BLaER1 treated with 17β-estradiol and CSF1 and Interleukin-3, amounts not matched to agents 10 nM and 100 nM (cell line): ENCODE measurements at regions not wholly inside any gene's neighbourhood (a gene's known extent, or its start where the extent isn't known, plus 50 kb on each side); places are given as distances from the start of the nearest gene placed in this dataset.

Experiments
- H3K27ac ChIP-seq, 11 experiments: shearing (Covaris generic); formaldehyde crosslinking; 2 replicates each; pipeline ENCODE4 v1.8.1; 2022
- H3K27me3 ChIP-seq, 11 experiments: shearing (Covaris generic); formaldehyde crosslinking; 2 replicates each; pipeline ENCODE4 v1.8.1; 2022
- H3K36me3 ChIP-seq, 11 experiments: shearing (Covaris generic); formaldehyde crosslinking; 2 replicates each; pipeline ENCODE4 v1.8.1; 2022
- H3K4me1 ChIP-seq, 10 experiments: shearing (Covaris generic); formaldehyde crosslinking; 2 replicates each; pipeline ENCODE4 v1.8.1; 2022
- H3K4me2 ChIP-seq, 11 experiments: shearing (Covaris generic); formaldehyde crosslinking; 2 replicates each; pipeline ENCODE4 v1.8.1; 2022
- H3K4me3 ChIP-seq, 10 experiments: shearing (Covaris generic); formaldehyde crosslinking; 2 replicates each; pipeline ENCODE4 v1.8.1; 2022
- H3K9ac ChIP-seq, 11 experiments: shearing (Covaris generic); formaldehyde crosslinking; 2 replicates each; pipeline ENCODE4 v1.8.1; 2022
- H3K9me3 ChIP-seq, 11 experiments: shearing (Covaris generic); formaldehyde crosslinking; replicated peaks in 1 of 11; 2 replicates each; pipeline ENCODE4 v1.8.1; 2022
- H4K20me1 ChIP-seq, 11 experiments: shearing (Covaris generic); formaldehyde crosslinking; 2 replicates each; pipeline ENCODE4 v1.8.1; 2022
- Cebpa-rat ChIP-seq, 11 experiments: shearing (Covaris generic); IDR thresholded peaks; 2 replicates each; pipeline ENCODE4 v1.8.1; 2022

DNA sequence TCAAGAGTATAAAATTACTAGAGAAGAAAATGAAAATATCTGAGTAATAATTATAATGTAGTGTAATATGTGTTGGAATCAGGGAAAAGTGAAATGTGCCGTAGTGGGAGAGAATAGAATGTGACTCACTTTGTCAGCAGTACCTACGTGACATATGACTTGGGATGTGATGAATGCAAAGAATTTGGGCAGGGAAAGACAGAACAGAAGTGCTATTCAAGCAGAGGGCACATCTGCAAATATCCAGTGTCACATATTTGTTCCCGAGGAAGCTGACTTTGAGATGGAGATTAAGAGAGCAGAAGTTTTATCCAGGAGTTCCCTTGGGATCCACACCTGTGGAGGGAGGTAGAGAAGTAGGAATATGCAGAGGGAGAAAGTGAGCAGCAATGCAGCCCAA lies 69.3 kb upstream of the HS3ST1 start:
- Histone ChIP-seq H3K9ac (no peak overlapping the region), H3K4me3 (no peak overlapping the region), H4K20me1 (no peaks in the 10 kb centered on the region), H3K27ac (no peak overlapping the region), H3K36me3 (no peaks in the 10 kb centered on the region), H3K27me3 (no peaks in the 10 kb centered on the region), H3K4me2 (no peak overlapping the region), H3K9me3 (peaks cover 0 to 15% (median 12%) of the 10 kb centered on the region in 11 experiments; a peak in 18 of 22 replicates), H3K4me1 (peaks cover 11 to 49% (median 18%) of the 10 kb centered on the region in 10 experiments; a peak in 17 of 20 replicates)
- no peak for TF ChIP-seq Cebpa-rat (IDR thresholded peaks at IDR 0.05)

DNA sequence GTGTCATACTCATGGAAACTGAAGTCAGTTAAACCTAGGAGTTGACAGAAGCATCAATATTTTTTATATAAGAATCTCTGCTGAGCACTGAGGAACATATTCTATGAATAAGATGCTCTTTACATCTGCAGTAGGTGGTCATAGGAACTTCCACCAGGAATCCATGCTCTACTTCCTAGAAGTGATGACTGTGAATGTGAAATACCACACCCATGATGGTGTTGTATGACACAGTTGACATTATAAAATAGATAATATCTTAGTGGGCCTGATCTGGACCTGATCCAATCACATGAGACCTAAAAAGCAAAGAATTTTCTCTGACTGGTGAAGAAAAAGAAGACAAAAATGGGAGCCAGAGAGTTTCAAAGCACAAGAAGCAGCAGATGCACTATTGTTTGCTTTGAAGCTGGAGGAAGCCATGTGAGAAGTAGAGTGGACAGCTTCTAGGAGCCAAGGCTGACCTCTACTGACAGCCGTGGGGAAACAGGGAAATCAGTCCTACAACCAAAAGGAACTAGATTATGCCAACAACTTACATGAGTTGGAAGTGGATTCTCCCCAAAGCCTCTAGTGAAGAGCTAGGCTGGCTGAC lies 68.6 kb upstream of the HS3ST1 start:
- Histone ChIP-seq H3K36me3 (no peaks in the 10 kb centered on the region), H3K4me1 (peaks cover 11 to 49% (median 18%) of the 10 kb centered on the region in 10 experiments; a peak in 17 of 20 replicates), H3K9me3 (peaks cover 0 to 21% (median 12%) of the 10 kb centered on the region in 11 experiments; a peak in 18 of 22 replicates), H4K20me1 (no peaks in the 10 kb centered on the region), H3K4me3 (no peak overlapping the region), H3K9ac (peak overlapping the region in 1 of 11 experiments; percentile 42; a peak in 2 of 22 replicates), H3K27ac (peak overlapping the region in 4 of 11 experiments; percentile 27 to 80 (median 66); a peak in 7 of 22 replicates), H3K27me3 (no peaks in the 10 kb centered on the region), H3K4me2 (peak overlapping the region in 3 of 11 experiments; percentile 58 to 78 (median 70); a peak in 4 of 22 replicates)
- TF ChIP-seq Cebpa-rat (IDR thresholded peaks at IDR 0.05) = no peak

DNA sequence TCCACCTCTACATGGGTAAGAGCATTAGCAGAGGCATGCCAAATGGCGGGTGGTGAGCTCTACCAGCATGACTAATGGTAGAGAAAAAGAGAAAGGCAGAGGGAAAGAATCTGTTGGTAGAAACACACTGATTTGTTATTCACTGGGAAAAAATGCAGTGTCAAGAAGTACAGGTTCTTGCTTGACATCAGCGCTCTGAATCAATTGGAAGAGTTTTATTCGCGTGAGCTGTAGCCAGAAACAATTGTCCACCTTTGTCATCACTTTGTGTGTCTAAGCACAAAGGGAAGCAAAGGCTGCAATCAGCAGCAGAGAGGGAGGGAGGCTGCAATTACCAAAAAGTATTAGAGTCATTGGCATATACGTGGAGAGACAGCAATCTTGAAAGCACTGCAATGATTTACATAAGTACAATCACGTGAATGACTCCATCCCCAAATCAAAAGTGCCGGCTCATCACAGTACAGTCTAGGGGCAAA lies 67.7 kb upstream of the HS3ST1 start:
- H3K4me3 ChIP-seq = no peak overlapping the region
- H3K36me3 ChIP-seq = no peaks in the 10 kb centered on the region
- H3K4me1 ChIP-seq = peaks cover 11 to 46% (median 18%) of the 10 kb centered on the region in 10 experiments; a peak in 17 of 20 replicates
- H3K9ac ChIP-seq = peak overlapping the region in 1 of 11 experiments; percentile 42; a peak in 2 of 22 replicates
- peaks cover 0 to 24% (median 12%) of the 10 kb centered on the region in 11 experiments; a peak in 18 of 22 replicates for H3K9me3 ChIP-seq
- TF ChIP-seq Cebpa-rat (IDR thresholded peaks at IDR 0.05) = no peak
- H3K27me3 ChIP-seq = no peaks in the 10 kb centered on the region
- H3K27ac ChIP-seq = peak overlapping the region in 4 of 11 experiments; percentile 12 to 80 (median 66); a peak in 7 of 22 replicates
- H3K4me2 ChIP-seq = peak overlapping the region in 3 of 11 experiments; percentile 58 to 78 (median 70); a peak in 7 of 22 replicates
- no peaks in the 10 kb centered on the region for H4K20me1 ChIP-seq

DNA sequence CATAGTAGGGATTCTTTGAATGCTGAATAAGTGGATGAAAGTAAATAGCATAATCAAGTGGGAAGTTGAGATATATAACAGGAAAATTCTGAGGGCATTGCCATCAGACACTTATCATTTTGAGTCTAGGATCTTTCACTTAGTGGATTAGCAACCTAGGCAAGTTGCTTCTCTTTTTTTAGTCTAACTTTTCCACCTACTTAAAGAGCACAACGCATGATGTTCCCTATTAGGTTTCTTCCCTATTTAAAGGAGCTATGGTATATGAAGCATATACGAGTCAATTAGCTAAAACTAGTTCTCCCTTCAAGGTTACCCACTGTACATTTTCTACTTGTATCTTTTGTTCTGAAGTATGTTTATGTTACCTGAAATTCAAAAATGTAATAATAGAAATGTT lies 67.1 kb upstream of the HS3ST1 start:
- TF ChIP-seq Cebpa-rat (IDR thresholded peaks at IDR 0.05) = no peak
- H3K27me3 ChIP-seq = no peaks in the 10 kb centered on the region
- H3K9ac ChIP-seq = peak overlapping the region in 1 of 11 experiments; percentile 42; a peak in 1 of 22 replicates
- H3K9me3 ChIP-seq = peaks cover 0 to 27% (median 12%) of the 10 kb centered on the region in 11 experiments; a peak in 18 of 22 replicates
- H3K36me3 ChIP-seq = no peaks in the 10 kb centered on the region
- no peaks in the 10 kb centered on the region for H4K20me1 ChIP-seq
- no peak overlapping the region for H3K4me3 ChIP-seq
- H3K4me1 ChIP-seq = peaks cover 11 to 52% (median 19%) of the 10 kb centered on the region in 10 experiments; a peak in 17 of 20 replicates
- peak overlapping the region in 5 of 11 experiments; percentile 14 to 80 (median 61); a peak in 8 of 22 replicates for H3K27ac ChIP-seq
- peak overlapping the region in 6 of 11 experiments; percentile 21 to 78 (median 51); a peak in 10 of 22 replicates for H3K4me2 ChIP-seq

GRCh38 chr4:11495291-11495690 lies 66.6 kb upstream of the HS3ST1 start:
- Histone ChIP-seq H3K27me3 (no peaks in the 10 kb centered on the region), H3K9me3 (peaks cover 0 to 27% (median 12%) of the 10 kb centered on the region in 11 experiments; a peak in 18 of 22 replicates), H3K4me3 (no peak overlapping the region), H4K20me1 (no peaks in the 10 kb centered on the region), H3K9ac (no peak overlapping the region), H3K4me2 (peak overlapping the region in 8 of 11 experiments; percentile 21 to 78 (median 46); a peak in 15 of 22 replicates), H3K36me3 (no peaks in the 10 kb centered on the region), H3K27ac (peak overlapping the region in 8 of 11 experiments; percentile 14 to 80 (median 38); a peak in 10 of 22 replicates), H3K4me1 (peaks cover 11 to 57% (median 23%) of the 10 kb centered on the region in 10 experiments; a peak in 17 of 20 replicates)
- no peak for TF ChIP-seq Cebpa-rat (IDR thresholded peaks at IDR 0.05)

- peak overlapping the region in 10 of 11 experiments; percentile 0 to 78 (median 30); a peak in 8 of 22 replicates for H3K4me2 ChIP-seq
- peaks cover 11 to 68% (median 31%) of the 10 kb centered on the region in 10 experiments; a peak in 18 of 20 replicates for H3K4me1 ChIP-seq
- peak overlapping the region in 4 of 11 experiments; percentile 29 to 80 (median 40); a peak in 4 of 22 replicates for H3K27ac ChIP-seq
- H3K9me3 ChIP-seq = peaks cover 0 to 27% (median 12%) of the 10 kb centered on the region in 11 experiments; a peak in 18 of 22 replicates
- no peak overlapping the region for H3K4me3 ChIP-seq
- H3K27me3 ChIP-seq = no peaks in the 10 kb centered on the region
- no peaks in the 10 kb centered on the region for H4K20me1 ChIP-seq
- H3K36me3 ChIP-seq = no peaks in the 10 kb centered on the region
- H3K9ac ChIP-seq = no peak overlapping the region
- TF ChIP-seq Cebpa-rat (IDR thresholded peaks at IDR 0.05) = no peak
These were observed 65.5 kb upstream of the HS3ST1 start for GRCh38 chr4:11494232-11494631.

DNA sequence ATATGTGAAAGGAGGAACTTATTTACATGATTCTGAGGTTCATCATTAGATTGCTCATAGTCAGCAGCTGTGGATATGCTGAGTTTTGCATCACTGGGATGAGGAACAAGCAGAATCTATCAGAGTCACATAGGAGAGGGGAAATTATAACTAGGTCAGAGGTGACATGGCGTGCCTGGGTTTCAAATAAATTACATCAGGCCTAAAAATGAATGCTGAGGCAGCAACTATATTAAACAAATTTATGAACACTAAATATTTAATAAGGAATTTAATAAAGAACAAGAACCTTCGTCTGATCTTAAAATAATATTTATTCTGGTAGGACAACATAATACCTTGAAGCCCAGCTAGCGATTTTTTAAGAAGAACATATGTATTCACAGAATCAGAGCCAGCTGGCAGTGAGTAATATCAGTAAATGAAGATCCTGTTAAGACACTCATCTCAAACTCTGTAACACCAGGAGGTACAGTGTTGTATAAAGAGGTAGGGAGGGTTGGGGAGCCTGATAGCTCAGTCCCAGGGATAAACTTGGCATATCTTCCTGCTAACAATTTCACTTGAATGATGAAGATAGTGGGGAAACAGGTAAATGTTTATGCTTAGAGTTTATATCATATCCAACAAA lies 60.9 kb upstream of the HS3ST1 start:
- Histone ChIP-seq H3K36me3 (no peaks in the 10 kb centered on the region), H4K20me1 (no peaks in the 10 kb centered on the region), H3K9ac (peak overlapping the region in 4 of 11 experiments; percentile 55 to 72 (median 64); a peak in 7 of 22 replicates), H3K27ac (peak overlapping the region in 9 of 11 experiments; percentile 13 to 94 (median 68); a peak in 13 of 22 replicates), H3K27me3 (no peaks in the 10 kb centered on the region), H3K4me3 (no peak overlapping the region), H3K4me2 (peak overlapping the region in 5 of 11 experiments; percentile 29 to 84 (median 66); a peak in 9 of 22 replicates), H3K9me3 (peaks cover 0 to 23% (median 0%) of the 10 kb centered on the region in 11 experiments; a peak in 7 of 22 replicates), H3K4me1 (peaks cover 4 to 87% (median 32%) of the 10 kb centered on the region in 10 experiments; a peak in 16 of 20 replicates)
- TF ChIP-seq Cebpa-rat (IDR thresholded peaks at IDR 0.05) = no peak

GRCh38 chr4:11488657-11489452 lies 60.2 kb upstream of the HS3ST1 start:
- Histone ChIP-seq H3K9ac (peak overlapping the region in 4 of 11 experiments; percentile 55 to 72 (median 60); a peak in 6 of 22 replicates), H3K27ac (peak overlapping the region in 9 of 11 experiments; percentile 9 to 94 (median 68); a peak in 13 of 22 replicates), H3K4me1 (peaks cover 0 to 87% (median 32%) of the 10 kb centered on the region in 10 experiments; a peak in 15 of 20 replicates), H3K9me3 (peaks cover 0 to 23% (median 0%) of the 10 kb centered on the region in 11 experiments; a peak in 7 of 22 replicates), H3K4me2 (peak overlapping the region in 6 of 11 experiments; percentile 29 to 84 (median 56); a peak in 10 of 22 replicates), H3K4me3 (no peak overlapping the region), H3K27me3 (no peaks in the 10 kb centered on the region), H3K36me3 (no peaks in the 10 kb centered on the region), H4K20me1 (no peaks in the 10 kb centered on the region)
- no peak for TF ChIP-seq Cebpa-rat (IDR thresholded peaks at IDR 0.05)
